K562 (cell line): ENCODE measurements at regions not wholly inside any gene's neighbourhood (a gene's known extent, or its start where the extent isn't known, plus 50 kb on each side); places are given as distances from the start of the nearest gene placed in this dataset.

Experiments
- ATAC-seq: fragments of 200-7000 bp; cut with Tn5 transposase; 3 replicates; pipeline ENCODE4 v1.9.1; 2020; ENCODE audit warnings: moderate library complexity
- BruUV-seq: library from RNA; stranded (reverse); fragments of 400-500 nt; replicated peaks from 2 replicates; lab custom pipeline; 2021; lab: Mats Ljungman, UMichigan
- CTCF ChIA-PET: fragments of 300-600 bp; formaldehyde crosslinking; extraction: SDS; loops from one replicate; lab custom pipeline; 2021; ENCODE audit warnings: low intra/inter-chr PET ratio; lab: Yijun Ruan, JAX
- POLR2A ChIA-PET: fragments of 300-600, 350-650 bp; sonication (Branson Sonifier 250); formaldehyde crosslinking; extraction: SDS; loops from one replicate; lab custom pipeline; 2021; ENCODE audit warnings: antibody characterized with exemption, inconsistent platforms; lab: Yijun Ruan, JAX
- DNase-seq, 4 experiments: peaks; one replicate each; pipeline versions ENCODE4 v3.0.0 to v3.0.0-alpha.2; 2011 to 2018; ENCODE audit warnings: low spot score in 3 of 4, mixed read lengths in 3 of 4; ENCODE audit errors: extremely low read depth in 1 of 4
- FAIRE-seq: peaks from 2 replicates; lab custom pipeline; 2011; peaks lifted over from hg19 to GRCh38; lab: Jason Lieb, UNC
- H2AFZ ChIP-seq: 2 replicates; pipeline ENCODE4 v1.6.0; 2011; ENCODE audit warnings: low read depth, low read length, control low read depth, inconsistent platforms
- H3K27ac ChIP-seq: fragments of 200-600 bp; 3 replicates; pipeline ENCODE4 v1.8.0; 2011; ENCODE audit warnings: low read depth, mild to moderate bottlenecking, control low read depth, inconsistent platforms, low read length, moderate library complexity, mixed read lengths; ENCODE audit errors: extremely low read depth
- H3K27me3 ChIP-seq, 2 experiments: fragments of 300-600 bp in 1 of 2; 2 replicates in 1 of 2; 3 replicates in 1 of 2; pipeline versions ENCODE4 v1.6.0 to v1.8.0; 2011; ENCODE audit warnings: inconsistent platforms in 2 of 2, low read length in 2 of 2, mild to moderate bottlenecking in 1 of 2, mixed read lengths in 1 of 2, moderate library complexity in 1 of 2; ENCODE audit not compliant: control insufficient read depth in 2 of 2, insufficient read depth in 2 of 2
- H3K36me3 ChIP-seq: fragments of 300-600 bp; 3 replicates; pipeline ENCODE4 v1.8.0; 2011; ENCODE audit warnings: mild to moderate bottlenecking, low read length, inconsistent platforms; ENCODE audit not compliant: control insufficient read depth, insufficient read depth
- H3K4me1 ChIP-seq, 2 experiments: fragments of 200-600 bp in 1 of 2; replicated peaks in 1 of 2; 2 replicates in 1 of 2; 3 replicates in 1 of 2; pipeline versions ENCODE4 v1.5.1 to v1.8.0; 2011; ENCODE audit warnings: inconsistent platforms in 2 of 2, low read length in 2 of 2, mild to moderate bottlenecking in 1 of 2, mixed read lengths in 1 of 2, moderate library complexity in 1 of 2; ENCODE audit not compliant: control insufficient read depth in 2 of 2, insufficient read depth in 2 of 2
- H3K4me2 ChIP-seq: 2 replicates; pipeline ENCODE4 v1.6.1; 2011; ENCODE audit warnings: low read length, control low read depth, inconsistent platforms, mixed read lengths; ENCODE audit not compliant: insufficient read depth
- H3K4me3 ChIP-seq: fragments of 200-600 bp; sonication (generic), shearing (Covaris generic); 2 replicates; pipeline ENCODE4 v1.5.1; 2016; ENCODE audit warnings: control low read depth, inconsistent platforms
- H3K79me2 ChIP-seq: fragments of 200-600 bp; 3 replicates; pipeline ENCODE4 v1.8.0; 2011; ENCODE audit warnings: low read length, inconsistent platforms; ENCODE audit not compliant: control insufficient read depth, insufficient read depth
- H3K9ac ChIP-seq, 2 experiments: 2 replicates each; pipeline versions ENCODE4 v1.6.0 to v1.6.1; 2011; ENCODE audit warnings: low read depth in 2 of 2, low read length in 2 of 2, control low read depth in 1 of 2, inconsistent platforms in 1 of 2, mild to moderate bottlenecking in 1 of 2, mixed read lengths in 1 of 2; ENCODE audit not compliant: insufficient read depth in 1 of 2
- H3K9me1 ChIP-seq: one replicate; pipeline ENCODE4 v1.6.0; 2011; ENCODE audit warnings: inconsistent platforms, mild to moderate bottlenecking, low read length, moderate library complexity; ENCODE audit not compliant: control insufficient read depth, insufficient read depth
- H3K9me3 ChIP-seq: replicated peaks from 2 replicates; pipeline ENCODE4 v1.5.1; 2011; ENCODE audit warnings: low read depth, low read length, inconsistent platforms; ENCODE audit not compliant: control insufficient read depth, insufficient read depth
- H4K20me1 ChIP-seq: replicated peaks from 2 replicates; pipeline ENCODE4 v1.6.1; 2011; ENCODE audit warnings: low read length, inconsistent platforms, mixed read lengths; ENCODE audit not compliant: control insufficient read depth, insufficient read depth
- CEBPZ ChIP-seq: fragments of 150-350 bp; IDR thresholded peaks from 2 replicates; pipeline ENCODE4 v1.6.1; 2014; ENCODE audit warnings: low read depth, mild to moderate bottlenecking, low read length, borderline replicate concordance
- FOSL1 ChIP-seq: fragments of 200-800 bp; sonication (Bioruptor generic); conservative IDR thresholded peaks from 2 replicates; pipeline ENCODE4 v1.6.1; 2016; ENCODE audit warnings: missing genetic modification characterization, missing compliant biosample characterization
- HCFC1 ChIP-seq: IDR thresholded peaks from 2 replicates; pipeline ENCODE4 v1.6.1; 2012; ENCODE audit warnings: low read depth, low read length, improper control_type of control experiment
- HDAC2 ChIP-seq: fragments of 450-650 bp; IDR thresholded peaks from 2 replicates; pipeline ENCODE4 v1.6.1; 2016; ENCODE audit warnings: mild to moderate bottlenecking
- HDAC8 ChIP-seq: fragments of 450-650 bp; IDR thresholded peaks from 2 replicates; pipeline ENCODE4 v1.6.1; 2016; ENCODE audit warnings: mild to moderate bottlenecking, missing genetic modification characterization, moderate library complexity, missing compliant biosample characterization
- ID3 ChIP-seq, 2 experiments: fragments of 250-450 bp in 1 of 2; fragments of 450-650 bp in 1 of 2; sonication (Bioruptor Pico) in 1 of 2; IDR thresholded peaks; 2 replicates each; pipeline versions ENCODE4 v1.6.1 to v1.8.0; 2016 to 2021; ENCODE audit warnings: mild to moderate bottlenecking in 2 of 2, moderate library complexity in 2 of 2, missing compliant biosample characterization in 1 of 2, missing genetic modification characterization in 1 of 2
- KHSRP ChIP-seq: fragments of 450-650 bp; IDR thresholded peaks from 2 replicates; pipeline ENCODE4 v1.6.1; 2017
- KLF16 ChIP-seq: IDR thresholded peaks from 2 replicates; pipeline ENCODE4 v1.6.1; 2016; ENCODE audit warnings: antibody characterized with exemption
- MED1 ChIP-seq: sonication (generic); formaldehyde crosslinking; IDR thresholded peaks from 2 replicates; pipeline ENCODE4 v1.8.1; 2023; ENCODE audit warnings: missing genetic modification reagents, borderline replicate concordance
- RAD51 ChIP-seq: fragments of 450-650 bp; IDR thresholded peaks from 2 replicates; pipeline ENCODE4 v1.7.1; 2016; ENCODE audit warnings: low read depth, mild to moderate bottlenecking, borderline replicate concordance
- SRSF7 ChIP-seq: fragments of 200-400 bp; formaldehyde crosslinking; optimal IDR thresholded peaks from 2 replicates; pipeline ENCODE3; 2017; ENCODE audit warnings: mild to moderate bottlenecking, low read depth, low read length
- THAP7 ChIP-seq: fragments of 250-450 bp; sonication (Bioruptor Pico); IDR thresholded peaks from 2 replicates; pipeline ENCODE4 v1.5.0; 2021
- YY1 ChIP-seq, 3 experiments: IDR thresholded peaks; 2 replicates each; pipeline ENCODE4 v1.6.1; 2011; ENCODE audit warnings: low read length in 2 of 3, mild to moderate bottlenecking in 2 of 3, moderate library complexity in 2 of 3, borderline replicate concordance in 1 of 3, control low read depth in 1 of 3, low read depth in 1 of 3; ENCODE audit not compliant: insufficient read depth in 3 of 3, insufficient replicate concordance in 2 of 3, control insufficient read depth in 1 of 3, insufficient read length in 1 of 3; ENCODE audit errors: extremely low read depth in 1 of 3
- WGBS: fragments of 100-300 bp; shearing (Covaris generic); methylation state at CpG from one replicate; pipeline ENCODE4 v1.1.6; 2016; ENCODE audit warnings: low coverage, mixed read lengths; ENCODE audit not compliant: insufficient coverage; ENCODE audit errors: missing lambda C conversion rate; 5-methylcytosine and 5-hydroxymethylcytosine counted together
- in situ Hi-C: fragments of 300-500 bp; cut with MboI; formaldehyde crosslinking; loops from 4 replicates; pipeline ENCODE4 v1.15.0; 2018; ENCODE audit warnings: inconsistent platforms, mixed read lengths
- intact Hi-C: fragments of 100-400 bp; cut with micrococcal nuclease; formaldehyde crosslinking; loops from 2 replicates; pipeline ENCODE4 v1.14.2; 2022

- no peak for FAIRE-seq
- Histone ChIP-seq H3K27me3 (no peaks in the 10 kb centered on the region), H3K27ac (no peak overlapping the region), H3K36me3 (no peaks in the 10 kb centered on the region), H3K9ac (no peak overlapping the region), H3K9me1 (no peaks in the 10 kb centered on the region), H2AFZ (no peak overlapping the region), H3K9me3 (no peaks in the 10 kb centered on the region), H3K4me2 (no peak overlapping the region), H3K4me1 (no peaks in the 10 kb centered on the region), H4K20me1 (no peaks in the 10 kb centered on the region), H3K4me3 (no peak overlapping the region), H3K79me2 (no peaks in the 10 kb centered on the region)
- DNase-seq: no peak
- 7% methylated on average over 4 of the region's 4 CpGs for WGBS
- no peak for ATAC-seq
- in situ Hi-C loops: no loop called here
- ChIA-PET CTCF (no interaction called here), POLR2A (no interaction called here)
- TF ChIP-seq FOSL1 (tag) (no peak), RAD51 (no peak), HDAC2 (no peak), THAP7 (CRISPR knock-in tag) (no peak), YY1 (IDR thresholded peaks at IDR 0.05; ENCODE audit: borderline replicate concordance in 1 of 3, control insufficient read depth in 1 of 3, extremely low read depth in 1 of 3, insufficient read depth in 3 of 3, insufficient read length in 1 of 3, insufficient replicate concordance in 2 of 3, low read depth in 1 of 3, low read length in 2 of 3) (no peak), KLF16 (no peak), HCFC1 (no peak), HDAC8 (no peak), MED1 (CRISPR knock-in tag) (no peak), ID3 (CRISPR knock-in tag; IDR thresholded peaks at IDR 0.05) (no peak), ID3 (tag; IDR thresholded peaks at IDR 0.05) (no peak), KHSRP (no peak), CEBPZ (no peak), SRSF7 (no peak)
- BruUV-seq: no TSS peak
- intact Hi-C loops: no loop called here
These were observed 156.3 kb downstream of the SNX7 start for GRCh38 chr1:98817821-98818220.
